ENCODE measurements at regions not wholly inside any gene's neighbourhood (a gene's known extent, or its start where the extent isn't known, plus 50 kb on each side); places are given as distances from the start of the nearest gene placed in this dataset.

GRCh38 chr15:95709959-95710695, 620.4 kb upstream of the NR2F2 start:
- no peak for TF ChIP-seq CTCF (IDR thresholded peaks at IDR 0.05)
- no peak for TF ChIP-seq POLR2A (IDR thresholded peaks at IDR 0.05)
